ENCODE measurements at regions not wholly inside any gene's neighbourhood (a gene's known extent, or its start where the extent isn't known, plus 50 kb on each side); places are given as distances from the start of the nearest gene placed in this dataset.

GRCh38 chr6:139570166-139570565 is 195.7 kb upstream of the CITED2 start:
- Histone ChIP-seq H4K20me1 (ENCODE audit: insufficient read depth, low read length) (no peaks in the 10 kb centered on the region), H3K4me1 (ENCODE audit: insufficient read depth, low read length, severe bottlenecking) (no peaks in the 10 kb centered on the region), H3K27ac (ENCODE audit: low read depth, low read length, poor library complexity, severe bottlenecking) (no peak overlapping the region), H3K79me2 (ENCODE audit: insufficient read depth, low read length) (no peaks in the 10 kb centered on the region), H2AFZ (ENCODE audit: low read length) (no peak overlapping the region), H3K9ac (ENCODE audit: low read length) (no peak overlapping the region), H3K36me3 (ENCODE audit: insufficient read depth, low read length) (no peaks in the 10 kb centered on the region), H3K4me2 (ENCODE audit: low read length) (no peak overlapping the region), H3K9me3 (ENCODE audit: low read length) (no peaks in the 10 kb centered on the region), H3K9me2 (ENCODE audit: low read depth, low read length) (no peaks in the 10 kb centered on the region), H3F3A (ENCODE audit: insufficient read depth, low read length) (no peaks in the 10 kb centered on the region), H3K4me3 (ENCODE audit: low read depth, low read length, poor library complexity, severe bottlenecking) (no peak overlapping the region), H3K27me3 (ENCODE audit: insufficient read depth, low read length) (no peaks in the 10 kb centered on the region)
- TF ChIP-seq CTCF (IDR thresholded peaks at IDR 0.05; ENCODE audit: low read length) (no peak), EZH2 (IDR thresholded peaks at IDR 0.05; ENCODE audit: borderline replicate concordance, low read length) (no peak)

- Histone ChIP-seq H3K79me2 (ENCODE audit: insufficient read depth, low read length) (no peaks in the 10 kb centered on the region), H3K27me3 (ENCODE audit: insufficient read depth, low read length) (no peaks in the 10 kb centered on the region), H3K9me2 (ENCODE audit: low read depth, low read length) (no peaks in the 10 kb centered on the region), H3K4me3 (ENCODE audit: low read depth, low read length, poor library complexity, severe bottlenecking) (no peak overlapping the region), H4K20me1 (ENCODE audit: insufficient read depth, low read length) (no peaks in the 10 kb centered on the region), H2AFZ (ENCODE audit: low read length) (no peak overlapping the region), H3K4me2 (ENCODE audit: low read length) (no peak overlapping the region), H3K9ac (ENCODE audit: low read length) (no peak overlapping the region), H3K27ac (ENCODE audit: low read depth, low read length, poor library complexity, severe bottlenecking) (no peak overlapping the region), H3K9me3 (ENCODE audit: low read length) (no peaks in the 10 kb centered on the region), H3F3A (ENCODE audit: insufficient read depth, low read length) (no peaks in the 10 kb centered on the region), H3K4me1 (ENCODE audit: insufficient read depth, low read length, severe bottlenecking) (no peaks in the 10 kb centered on the region), H3K36me3 (ENCODE audit: insufficient read depth, low read length) (no peaks in the 10 kb centered on the region)
- TF ChIP-seq CTCF (IDR thresholded peaks at IDR 0.05; ENCODE audit: low read length) (no peak), EZH2 (IDR thresholded peaks at IDR 0.05; ENCODE audit: borderline replicate concordance, low read length) (no peak)
Observed at GRCh38 chr6:139569566-139569965, 195.1 kb upstream of the CITED2 start.

- Histone ChIP-seq H3K4me3 (ENCODE audit: low read depth, low read length, poor library complexity, severe bottlenecking) (no peak overlapping the region), H3K36me3 (ENCODE audit: insufficient read depth, low read length) (no peaks in the 10 kb centered on the region), H3K9ac (ENCODE audit: low read length) (no peak overlapping the region), H3K9me3 (ENCODE audit: low read length) (no peaks in the 10 kb centered on the region), H2AFZ (ENCODE audit: low read length) (no peak overlapping the region), H3K79me2 (ENCODE audit: insufficient read depth, low read length) (no peaks in the 10 kb centered on the region), H3K27me3 (ENCODE audit: insufficient read depth, low read length) (no peaks in the 10 kb centered on the region), H3K4me2 (ENCODE audit: low read length) (no peak overlapping the region), H3F3A (ENCODE audit: insufficient read depth, low read length) (no peaks in the 10 kb centered on the region), H3K9me2 (ENCODE audit: low read depth, low read length) (no peaks in the 10 kb centered on the region), H3K27ac (ENCODE audit: low read depth, low read length, poor library complexity, severe bottlenecking) (no peak overlapping the region), H4K20me1 (ENCODE audit: insufficient read depth, low read length) (no peaks in the 10 kb centered on the region), H3K4me1 (ENCODE audit: insufficient read depth, low read length, severe bottlenecking) (no peaks in the 10 kb centered on the region)
- TF ChIP-seq EZH2 (IDR thresholded peaks at IDR 0.05; ENCODE audit: borderline replicate concordance, low read length) (no peak), CTCF (IDR thresholded peaks at IDR 0.05; ENCODE audit: low read length) (no peak)
Observed at GRCh38 chr6:139568956-139569538, 194.6 kb upstream of the CITED2 start.
